ENCODE measurements at regions not wholly inside any gene's neighbourhood (a gene's known extent, or its start where the extent isn't known, plus 50 kb on each side); places are given as distances from the start of the nearest gene placed in this dataset.

- H3K4ac ChIP-seq (ENCODE audit: low read depth, low read length): no peak overlapping the region
- no peak overlapping the region for H3K4me2 ChIP-seq (ENCODE audit: low read depth, low read length)
- H2BK120ac ChIP-seq (ENCODE audit: low read depth, low read length): no peak overlapping the region
- H2BK15ac ChIP-seq (ENCODE audit: low read depth, low read length): no peak overlapping the region
- H2AK5ac ChIP-seq (ENCODE audit: low read depth, low read length): no peak overlapping the region
- H3K4me3 ChIP-seq (ENCODE audit: insufficient read depth, low read depth, low read length): no peak overlapping the region
- H3K14ac ChIP-seq (replicated peaks; ENCODE audit: low read depth, low read length): no peak overlapping the region
- TF ChIP-seq MAZ (IDR thresholded peaks at IDR 0.05; ENCODE audit: borderline replicate concordance, low read depth, low read length) (no peak), USF2 (IDR thresholded peaks at IDR 0.05; ENCODE audit: low read depth, low read length) (no peak), FOS (IDR thresholded peaks at IDR 0.05; ENCODE audit: low read depth, low read length) (no peak), RAD21 (IDR thresholded peaks at IDR 0.05; ENCODE audit: low read length) (no peak), SMC3 (IDR thresholded peaks at IDR 0.05; ENCODE audit: low read depth, low read length) (no peak), CHD1 (IDR thresholded peaks at IDR 0.05; ENCODE audit: low read depth, low read length) (no peak), ELK1 (IDR thresholded peaks at IDR 0.05; ENCODE audit: borderline replicate concordance, low read depth, low read length) (no peak), RFX5 (IDR thresholded peaks at IDR 0.05; ENCODE audit: low read depth, low read length) (no peak), CEBPB (IDR thresholded peaks at IDR 0.05; ENCODE audit: low read depth, low read length) (no peak), POLR2A (IDR thresholded peaks at IDR 0.05; ENCODE audit: low read depth, low read length) (no peak), NFE2L2 (IDR thresholded peaks at IDR 0.05; ENCODE audit: low read depth, low read length) (no peak), RCOR1 (IDR thresholded peaks at IDR 0.05; ENCODE audit: insufficient replicate concordance, low read length) (no peak), CTCF (conservative IDR thresholded peaks at IDR 0.05; ENCODE audit: low read depth, low read length) (no peak), BHLHE40 (IDR thresholded peaks at IDR 0.05; ENCODE audit: low read depth, low read length) (no peak), MXI1 (IDR thresholded peaks at IDR 0.05; ENCODE audit: borderline replicate concordance, low read depth, low read length) (no peak), MAFK (IDR thresholded peaks at IDR 0.05; ENCODE audit: low read depth, low read length) (no peak)
- peaks cover 2% of the 10 kb centered on the region; the same call in 1 of the 2 replicates for H3K27me3 ChIP-seq (ENCODE audit: control insufficient read depth, insufficient read depth, low read length)
- no peak overlapping the region for H4K91ac ChIP-seq (ENCODE audit: insufficient read depth, low read depth, low read length)
- H3K27ac ChIP-seq (ENCODE audit: insufficient read depth, low read length): no peak overlapping the region
- no peak overlapping the region for H3K56ac ChIP-seq (ENCODE audit: extremely low read depth, insufficient read depth, low read length)
- POLR2A ChIA-PET (ENCODE audit: unreplicated experiment): no interaction called here
- no peaks in the 10 kb centered on the region for H3K79me1 ChIP-seq (ENCODE audit: low read depth in 1 of 2, low read length in 2 of 2)
- DNase-seq (no peak), ATAC-seq (ENCODE audit: low read depth) (no peak)
- no peak overlapping the region for H2BK20ac ChIP-seq (ENCODE audit: low read depth, low read length)
- H2AK9ac ChIP-seq (replicated peaks; ENCODE audit: low read depth, low read length, poor library complexity): no peak overlapping the region
- no peak overlapping the region for H3K18ac ChIP-seq (ENCODE audit: low read depth, low read length)
- H2BK5ac ChIP-seq (ENCODE audit: low read depth, low read length, poor library complexity, severe bottlenecking): no peak overlapping the region
- H3K9me1 ChIP-seq (ENCODE audit: insufficient read depth, low read length): no peaks in the 10 kb centered on the region
- CTCF ChIA-PET: no interaction called here
- no peaks in the 10 kb centered on the region for H3K36me3 ChIP-seq (ENCODE audit: control insufficient read depth, insufficient read depth, low read length)
- in situ Hi-C loops (cut with MboI; ENCODE audit: low sequenced_read_pairs): no loop called here
- no peak overlapping the region for H4K8ac ChIP-seq (ENCODE audit: low read depth in 2 of 2, low read length in 2 of 2)
- H3K23ac ChIP-seq (ENCODE audit: low read depth, low read length): no peak overlapping the region
- no peak overlapping the region for H2AFZ ChIP-seq (replicated peaks; ENCODE audit: low read length, poor library complexity)
- H4K20me1 ChIP-seq (ENCODE audit: insufficient read depth, low read length): no peaks in the 10 kb centered on the region
- no TSS peak for BruUV-seq (replicated peaks)
- 8% methylated on average over 8 of the region's 17 CpGs; no CpG with 5 or more reads in 1 of the 2 experiments for WGBS, 2 experiments (ENCODE audit: extremely low coverage in 2 of 2, insufficient read length in 1 of 2)
- intact Hi-C loops (cut with micrococcal nuclease): no loop called here
- H3K9me3 ChIP-seq (ENCODE audit: control insufficient read depth, insufficient read depth, low read length): no peaks in the 10 kb centered on the region
- no peak overlapping the region for H4K5ac ChIP-seq (ENCODE audit: low read depth, low read length)
- dilution Hi-C loops (cut with HindIII; ENCODE audit: low sequenced_read_pairs, unreplicated experiment): no loop called here
- no peaks in the 10 kb centered on the region for H3K4me1 ChIP-seq (ENCODE audit: control insufficient read depth, insufficient read depth, low read length)
- no peak overlapping the region for H3K9ac ChIP-seq (ENCODE audit: low read depth, low read length)
Observed at GRCh38 chr14:56730538-56731145, 79.6 kb downstream of the OTX2 start.

Data from IMR-90 (cell line).